HepG2 (cell line): ENCODE measurements at regions not wholly inside any gene's neighbourhood (a gene's known extent, or its start where the extent isn't known, plus 50 kb on each side); places are given as distances from the start of the nearest gene placed in this dataset.

ENCODE experiments used
- BCL6 ChIP-seq: IDR thresholded peaks from 2 replicates; pipeline ENCODE4 v1.6.1; 2016; ENCODE audit warnings: missing genetic modification reagents, missing compliant biosample characterization
- CTCF ChIP-seq: sonication (generic); formaldehyde crosslinking; IDR thresholded peaks from 2 replicates; pipeline ENCODE4 v1.5.0; 2020; ENCODE audit warnings: mild to moderate bottlenecking, missing genetic modification reagents, moderate library complexity
- KDM1A ChIP-seq: IDR thresholded peaks from 2 replicates; pipeline ENCODE4 v1.6.1; 2016; ENCODE audit warnings: missing compliant biosample characterization
- REST ChIP-seq, 2 experiments: IDR thresholded peaks; 2 replicates each; pipeline ENCODE4 v1.6.1; 2011 to 2012; ENCODE audit warnings: low read length in 2 of 2, borderline replicate concordance in 1 of 2, low read depth in 1 of 2, mild to moderate bottlenecking in 1 of 2, moderate library complexity in 1 of 2
- SOX13 ChIP-seq, 3 experiments: fragments of 450-650 bp in 1 of 3; sonication (generic) in 1 of 3; formaldehyde crosslinking in 1 of 3; IDR thresholded peaks in 2 of 3; conservative IDR thresholded peaks in 1 of 3; 2 replicates each; pipeline versions ENCODE4 v1.5.0 to v1.6.1; 2016 to 2020; ENCODE audit warnings: antibody characterized with exemption in 1 of 3, mild to moderate bottlenecking in 1 of 3, missing compliant biosample characterization in 1 of 3, missing genetic modification reagents in 1 of 3, moderate library complexity in 1 of 3
- YEATS2 ChIP-seq: sonication (generic); formaldehyde crosslinking; IDR thresholded peaks from 2 replicates; pipeline ENCODE4 v1.4.0; 2020; ENCODE audit warnings: missing genetic modification reagents, borderline replicate concordance
- ZNF326 ChIP-seq: sonication (generic); formaldehyde crosslinking; IDR thresholded peaks from 2 replicates; pipeline ENCODE4 v1.4.0; 2020; ENCODE audit warnings: missing genetic modification reagents, borderline replicate concordance
- ZNF496 ChIP-seq: sonication (generic); formaldehyde crosslinking; IDR thresholded peaks from 2 replicates; pipeline ENCODE4 v1.8.1; 2023; ENCODE audit warnings: mild to moderate bottlenecking, moderate library complexity, missing genetic modification reagents; ENCODE audit not compliant: insufficient replicate concordance
- ZNF792 ChIP-seq: IDR thresholded peaks from 2 replicates; pipeline ENCODE4 v1.6.1; 2016
- TF ChIP-seq, protein P1 (sequence below): IDR thresholded peaks from 2 replicates; pipeline ENCODE4 v1.6.1; 2012; ENCODE audit warnings: inconsistent platforms
- TF ChIP-seq, protein P2 (sequence below): sonication (generic); formaldehyde crosslinking; IDR thresholded peaks from 2 replicates; pipeline ENCODE4 v1.8.1; 2023; ENCODE audit warnings: mild to moderate bottlenecking, inconsistent platforms, moderate library complexity, missing genetic modification reagents, borderline replicate concordance
- TF ChIP-seq, protein P3 (sequence below): sonication (generic); formaldehyde crosslinking; IDR thresholded peaks from 2 replicates; pipeline ENCODE4 v1.4.0; 2020; ENCODE audit warnings: missing genetic modification reagents

GRCh38 chr2:240238786-240239185 is 98.3 kb upstream of the OTOS start:
- TF ChIP-seq CTCF (no peak), BCL6 (no peak), ZNF326 (CRISPR knock-in tag) (no peak), ZNF792 (CRISPR knock-in tag) (no peak), KDM1A (no peak), REST (IDR thresholded peaks at IDR 0.05; ENCODE audit: borderline replicate concordance in 1 of 2, low read depth in 1 of 2, low read length in 2 of 2) (no peak), YEATS2 (CRISPR knock-in tag) (no peak), SOX13 (IDR thresholded peaks at IDR 0.05) (no peak), SOX13 (CRISPR knock-in tag; conservative IDR thresholded peaks at IDR 0.05 in 1 of 2, IDR thresholded peaks at IDR 0.05 in 1 of 2) (no peak), ZNF496 (no peak)
- TF ChIP-seq, protein P1, sequence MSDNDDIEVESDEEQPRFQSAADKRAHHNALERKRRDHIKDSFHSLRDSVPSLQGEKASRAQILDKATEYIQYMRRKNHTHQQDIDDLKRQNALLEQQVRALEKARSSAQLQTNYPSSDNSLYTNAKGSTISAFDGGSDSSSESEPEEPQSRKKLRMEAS = no peak
- TF ChIP-seq, protein P2, sequence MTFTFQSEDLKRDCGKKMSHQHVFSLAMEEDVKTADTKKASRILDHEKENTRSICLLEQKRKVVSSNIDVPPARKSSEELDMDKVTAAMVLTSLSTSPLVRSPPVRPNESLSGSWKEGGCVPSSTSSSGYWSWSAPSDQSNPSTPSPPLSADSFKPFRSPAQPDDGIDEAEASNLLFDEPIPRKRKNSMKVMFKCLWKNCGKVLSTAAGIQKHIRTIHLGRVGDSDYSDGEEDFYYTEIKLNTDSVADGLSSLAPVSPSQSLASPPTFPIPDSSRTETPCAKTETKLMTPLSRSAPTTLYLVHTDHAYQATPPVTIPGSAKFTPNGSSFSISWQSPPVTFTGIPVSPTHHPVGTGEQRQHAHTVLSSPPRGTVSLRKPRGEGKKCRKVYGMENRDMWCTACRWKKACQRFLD (CRISPR knock-in tag) = no peak
- TF ChIP-seq, protein P3, sequence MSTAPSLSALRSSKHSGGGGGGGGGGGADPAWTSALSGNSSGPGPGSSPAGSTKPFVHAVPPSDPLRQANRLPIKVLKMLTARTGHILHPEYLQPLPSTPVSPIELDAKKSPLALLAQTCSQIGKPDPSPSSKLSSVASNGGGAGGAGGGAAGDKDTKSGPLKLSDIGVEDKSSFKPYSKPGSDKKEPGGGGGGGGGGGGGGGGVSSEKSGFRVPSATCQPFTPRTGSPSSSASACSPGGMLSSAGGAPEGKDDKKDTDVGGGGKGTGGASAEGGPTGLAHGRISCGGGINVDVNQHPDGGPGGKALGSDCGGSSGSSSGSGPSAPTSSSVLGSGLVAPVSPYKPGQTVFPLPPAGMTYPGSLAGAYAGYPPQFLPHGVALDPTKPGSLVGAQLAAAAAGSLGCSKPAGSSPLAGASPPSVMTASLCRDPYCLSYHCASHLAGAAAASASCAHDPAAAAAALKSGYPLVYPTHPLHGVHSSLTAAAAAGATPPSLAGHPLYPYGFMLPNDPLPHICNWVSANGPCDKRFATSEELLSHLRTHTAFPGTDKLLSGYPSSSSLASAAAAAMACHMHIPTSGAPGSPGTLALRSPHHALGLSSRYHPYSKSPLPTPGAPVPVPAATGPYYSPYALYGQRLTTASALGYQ (CRISPR knock-in tag) = no peak
